AG10803 (cell line): ENCODE measurements at regions not wholly inside any gene's neighbourhood (a gene's known extent, or its start where the extent isn't known, plus 50 kb on each side); places are given as distances from the start of the nearest gene placed in this dataset.

ENCODE experiments used
- DNase-seq: peaks from one replicate; pipeline ENCODE4 v3.0.0; 2010; ENCODE audit warnings: low read depth
- H3K4me3 ChIP-seq: 2 replicates; pipeline ENCODE4 v1.5.1; 2011; ENCODE audit warnings: mild to moderate bottlenecking, low read length, control low read depth
- CTCF ChIP-seq: conservative IDR thresholded peaks from 2 replicates; pipeline ENCODE4 v1.5.1; 2011; ENCODE audit warnings: mild to moderate bottlenecking, low read length, control low read depth, inconsistent platforms

- no peak for TF ChIP-seq CTCF
- DNase-seq: no peak
- H3K4me3 ChIP-seq: no peak overlapping the region
Measured at GRCh38 chr13:89541091-89542030, 1806.1 kb upstream of the MIR17HG start.

GRCh38 chr13:89550938-89551337 is 1796.5 kb upstream of the MIR17HG start:
- H3K4me3 ChIP-seq: no peak overlapping the region
- DNase-seq: no peak
- no peak for TF ChIP-seq CTCF

- TF ChIP-seq CTCF: no peak
- no peak for DNase-seq
- H3K4me3 ChIP-seq: no peak overlapping the region
Measured at GRCh38 chr13:89554801-89555200, 1792.7 kb upstream of the MIR17HG start.

- no peak for DNase-seq
- no peak overlapping the region for H3K4me3 ChIP-seq
- no peak for TF ChIP-seq CTCF
Measured at GRCh38 chr13:89565476-89566100, 1781.9 kb upstream of the MIR17HG start.

GRCh38 chr13:89567025-89567424 is 1780.5 kb upstream of the MIR17HG start:
- no peak for DNase-seq
- TF ChIP-seq CTCF: no peak

GRCh38 chr13:89568276-89568675 is 1779.2 kb upstream of the MIR17HG start:
- no peak for TF ChIP-seq CTCF
- H3K4me3 ChIP-seq: no peak overlapping the region
- DNase-seq: no peak

More at GRCh38 chr13:89567025-89567424, 1780.5 kb upstream of the MIR17HG start:
- no peak overlapping the region for H3K4me3 ChIP-seq

GRCh38 chr13:89568746-89569145 is 1778.7 kb upstream of the MIR17HG start:
- DNase-seq: no peak
- no peak for TF ChIP-seq CTCF

More at GRCh38 chr13:89568746-89569145, 1778.7 kb upstream of the MIR17HG start:
- no peak overlapping the region for H3K4me3 ChIP-seq
